GM18951 (cell line): ENCODE measurements at regions not wholly inside any gene's neighbourhood (a gene's known extent, or its start where the extent isn't known, plus 50 kb on each side); places are given as distances from the start of the nearest gene placed in this dataset.
"Not testable (repeated sequence)": the region's sequence is repeated elsewhere in the genome, so short reads cannot be mapped to it uniquely, and the experiment has no call there.

Experiments used
- POLR2A ChIP-seq: IDR thresholded peaks from 4 replicates; pipeline ENCODE4 v1.6.1; 2011; ENCODE audit warnings: mild to moderate bottlenecking; ENCODE audit not compliant: insufficient read length, insufficient read depth; ENCODE audit errors: extremely low read depth
- in situ Hi-C: fragments of 300-500 bp; cut with MboI; formaldehyde crosslinking; loops from one replicate; pipeline ENCODE4 v1.12.0; 2022; ENCODE audit warnings: low sequenced_read_pairs, mixed read lengths, inconsistent platforms; ENCODE audit not compliant: unreplicated experiment

DNA sequence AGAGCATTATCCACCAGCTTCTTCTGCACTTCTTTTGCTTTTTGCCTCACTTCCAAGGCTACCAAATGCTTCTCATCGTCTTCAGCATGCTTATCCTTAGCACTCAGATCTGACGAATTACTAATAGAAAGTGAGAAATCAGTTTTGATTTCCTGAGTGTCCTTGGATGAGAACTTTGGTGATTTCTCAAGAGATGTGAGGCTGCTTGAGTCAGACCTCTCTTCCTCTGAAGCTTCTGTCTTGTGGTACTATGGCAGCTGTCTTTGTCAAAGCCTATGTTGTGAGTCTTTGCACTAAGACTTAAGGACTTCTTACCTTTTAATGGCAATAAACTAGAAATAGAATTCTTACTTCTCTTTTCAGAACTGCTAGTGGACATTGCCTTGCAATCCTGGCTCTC, 169.9 kb downstream of the CPE start:
- no peak for TF ChIP-seq POLR2A
- in situ Hi-C loops, result loop anchor here (25.0 kb wide), 1 partner anchor 539 kb away; no protein-coding TSS in a partner anchor

DNA sequence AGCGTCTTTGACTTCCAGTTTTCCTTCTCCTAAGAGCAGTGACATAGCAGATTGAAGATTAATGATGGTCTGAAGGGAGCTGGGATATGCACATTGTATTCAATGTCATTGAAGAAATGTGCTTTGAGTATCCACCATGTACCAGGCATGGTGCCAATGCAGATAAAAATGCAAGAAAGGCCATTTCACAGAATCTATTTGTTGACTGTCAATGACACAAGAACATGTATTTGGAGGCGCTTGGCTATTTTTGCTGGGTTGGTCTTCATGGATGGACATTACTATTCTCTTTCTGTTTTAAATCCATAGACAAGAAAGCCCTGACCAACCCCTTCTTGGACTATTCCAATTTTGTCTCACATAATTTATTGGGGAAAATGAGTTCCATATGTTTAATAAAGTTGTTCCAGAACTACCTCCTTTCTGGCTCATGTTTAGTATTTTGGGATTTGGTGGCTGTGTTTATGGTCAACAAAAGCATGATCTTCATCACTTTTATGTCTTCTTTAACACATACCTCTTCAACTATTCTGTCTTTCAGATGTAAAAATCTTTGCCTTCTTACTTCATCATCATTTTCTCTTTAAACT, 174.5 kb downstream of the CPE start:
- in situ Hi-C loops, result no loop called here
- TF ChIP-seq POLR2A, result no peak

DNA sequence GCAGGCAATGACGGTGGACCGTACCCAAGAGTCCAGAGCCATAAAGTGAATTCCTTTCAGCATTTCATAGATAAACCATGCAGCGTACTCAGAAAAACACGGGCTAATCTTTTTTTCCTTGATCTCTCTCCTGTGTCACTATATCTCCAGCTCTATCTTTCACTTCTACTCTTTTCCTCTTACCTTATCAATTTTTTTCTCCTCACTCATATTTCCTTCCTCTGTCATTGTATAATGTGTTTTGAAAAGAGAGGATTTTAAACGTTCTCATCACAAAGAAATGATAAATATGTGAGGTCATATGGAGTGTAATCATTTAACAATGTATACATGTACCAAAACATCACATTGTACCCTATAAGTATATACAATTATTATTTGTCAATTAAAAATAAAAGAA, 176.5 kb downstream of the CPE start:
- in situ Hi-C loops, result no loop called here
- TF ChIP-seq POLR2A, result no peak

GRCh38 chr4:165556383-165556782, 177.6 kb downstream of the CPE start:
- no peak for TF ChIP-seq POLR2A
- in situ Hi-C loops, result no loop called here

DNA sequence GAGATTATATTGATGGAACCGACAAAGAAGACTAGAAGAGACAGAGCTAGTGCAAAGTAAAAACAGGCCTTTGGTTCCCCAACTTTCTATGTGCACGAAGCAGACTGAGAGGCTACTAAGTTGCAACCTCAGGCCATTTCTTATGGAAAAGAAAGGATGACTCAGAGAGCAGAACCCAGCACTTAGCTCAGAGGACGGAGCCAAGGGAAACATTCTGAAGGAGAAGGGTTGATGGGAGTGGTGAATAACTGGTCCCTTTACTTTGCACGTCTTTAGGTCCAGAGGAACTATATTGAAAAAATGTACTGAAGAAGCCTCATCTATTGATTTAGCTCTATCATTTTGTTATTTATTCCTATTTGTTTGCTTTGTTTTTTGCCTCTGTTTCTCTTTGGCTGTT, 182.1 kb downstream of the CPE start:
- in situ Hi-C loops, result no loop called here
- TF ChIP-seq POLR2A, result no peak

- no peak for TF ChIP-seq POLR2A
- in situ Hi-C loops, result no loop called here
These were observed 185.0 kb downstream of the CPE start for GRCh38 chr4:165563851-165564250.

DNA sequence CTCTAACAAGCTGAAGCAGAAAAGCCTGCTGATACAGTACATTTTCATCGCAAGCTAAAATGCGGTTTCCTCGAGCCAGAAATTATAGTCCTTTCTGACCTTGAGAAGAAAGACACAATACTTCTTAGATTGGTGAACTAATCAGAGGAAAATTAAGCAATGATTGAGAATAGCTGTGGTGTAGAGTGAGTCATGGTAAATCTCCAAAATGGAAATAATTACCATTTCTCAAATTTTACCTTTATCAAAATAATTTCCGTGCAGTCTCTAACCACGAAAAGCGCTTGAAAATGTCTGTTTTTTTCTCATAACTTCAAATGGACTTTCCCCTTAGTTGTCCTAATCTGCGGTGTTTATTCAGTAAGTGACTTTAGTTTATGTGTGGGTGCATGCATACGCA, 190.2 kb downstream of the CPE start:
- in situ Hi-C loops, result no loop called here
- no peak for TF ChIP-seq POLR2A

DNA sequence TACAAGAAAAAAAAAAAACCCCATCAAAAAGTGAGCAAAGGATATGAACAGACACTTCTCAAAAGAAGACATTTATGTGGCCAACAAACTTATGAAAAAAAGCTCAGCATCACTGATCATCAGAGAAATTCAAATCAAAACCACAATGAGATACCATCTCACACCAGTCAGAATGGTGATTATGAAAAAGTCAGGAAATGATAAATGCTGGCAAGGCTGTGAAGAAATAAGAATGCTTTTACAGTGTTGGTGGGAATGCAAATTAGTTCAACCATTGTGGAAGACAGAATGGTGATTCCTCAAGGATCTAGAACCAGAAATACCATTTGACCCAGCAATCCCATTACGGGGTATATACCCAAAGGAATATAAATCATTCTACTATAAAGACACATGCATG, 192.7 kb downstream of the CPE start:
- in situ Hi-C loops, result not testable (repeated sequence)

- in situ Hi-C loops, result no loop called here
- TF ChIP-seq POLR2A, result no peak
These were observed 201.6 kb downstream of the CPE start for GRCh38 chr4:165580351-165580905.

DNA sequence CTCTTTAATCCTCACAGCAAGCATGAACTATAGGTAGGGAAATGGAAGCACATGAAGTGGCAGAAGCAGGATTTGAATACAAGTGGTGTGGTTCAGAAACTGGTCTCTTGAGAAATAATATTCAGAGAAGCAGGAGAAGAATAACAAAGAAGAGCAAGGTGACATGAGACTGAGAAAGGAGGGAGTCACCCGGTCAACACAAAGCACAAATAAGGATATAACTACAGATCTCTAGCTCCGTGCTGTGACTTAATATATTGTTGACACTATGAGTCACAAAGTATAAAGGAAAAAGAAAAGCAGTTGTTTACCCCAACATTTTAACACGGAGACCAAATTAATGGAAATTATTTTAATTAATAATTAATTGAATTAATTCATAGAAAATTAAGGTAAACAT, 204.5 kb downstream of the CPE start:
- no peak for TF ChIP-seq POLR2A
- in situ Hi-C loops, result no loop called here

DNA sequence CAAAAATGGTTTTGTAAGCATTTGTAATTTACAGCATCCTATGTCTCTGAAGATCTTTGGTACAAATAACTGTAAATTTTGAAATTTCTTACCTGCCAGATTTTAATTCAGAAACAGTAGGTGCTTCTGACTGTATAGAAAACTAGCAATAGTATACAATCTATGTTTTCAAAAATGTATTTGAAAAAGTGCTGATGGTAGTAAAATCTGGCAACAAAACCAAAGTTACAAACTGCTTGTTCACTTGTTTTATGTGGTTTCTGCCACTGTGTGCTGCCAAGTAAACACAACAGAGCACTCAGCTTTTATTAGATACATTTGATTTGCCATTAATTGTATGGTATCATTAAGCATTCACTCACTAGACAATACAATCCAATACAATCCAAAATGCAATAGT, 206.1 kb downstream of the CPE start:
- in situ Hi-C loops, result no loop called here
- no peak for TF ChIP-seq POLR2A

DNA sequence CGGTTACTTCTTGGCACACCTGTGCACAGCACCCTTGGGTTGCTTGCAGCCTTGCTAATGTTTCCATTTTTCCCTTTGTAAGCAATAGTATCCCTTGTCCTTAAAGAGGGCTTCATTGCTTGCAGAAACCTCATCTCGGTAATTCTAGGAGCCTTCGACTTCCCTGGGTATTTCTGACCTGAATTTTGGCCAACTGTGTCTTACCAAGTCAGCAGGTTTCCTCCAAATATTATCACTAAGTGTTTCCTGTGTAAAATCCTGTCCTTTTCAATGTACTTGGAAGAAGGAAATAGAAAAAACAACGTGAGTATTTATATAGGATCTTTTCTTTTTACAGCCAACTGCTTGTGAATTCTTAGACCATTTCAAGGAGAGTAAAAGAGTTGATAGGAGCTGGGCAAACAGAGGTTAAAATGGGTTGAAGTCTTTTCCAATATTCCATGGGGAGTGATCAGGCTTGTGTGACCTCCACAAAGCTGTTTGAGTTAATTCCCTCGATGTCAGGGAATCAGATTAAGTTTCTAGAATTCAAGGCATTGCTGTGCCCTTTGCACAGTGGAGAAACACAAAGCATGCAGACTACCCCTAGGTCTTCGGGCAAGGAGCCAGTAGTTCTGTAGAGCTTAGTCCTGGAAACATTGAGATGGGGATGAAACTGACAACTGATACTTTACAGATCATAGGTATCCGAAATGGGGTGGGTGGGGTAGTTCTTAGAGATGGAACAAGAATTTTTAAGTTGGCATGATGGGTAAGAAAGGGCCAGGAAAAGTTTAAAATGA, 209.9 kb downstream of the CPE start:
- in situ Hi-C loops, result no loop called here
- no peak for TF ChIP-seq POLR2A

DNA sequence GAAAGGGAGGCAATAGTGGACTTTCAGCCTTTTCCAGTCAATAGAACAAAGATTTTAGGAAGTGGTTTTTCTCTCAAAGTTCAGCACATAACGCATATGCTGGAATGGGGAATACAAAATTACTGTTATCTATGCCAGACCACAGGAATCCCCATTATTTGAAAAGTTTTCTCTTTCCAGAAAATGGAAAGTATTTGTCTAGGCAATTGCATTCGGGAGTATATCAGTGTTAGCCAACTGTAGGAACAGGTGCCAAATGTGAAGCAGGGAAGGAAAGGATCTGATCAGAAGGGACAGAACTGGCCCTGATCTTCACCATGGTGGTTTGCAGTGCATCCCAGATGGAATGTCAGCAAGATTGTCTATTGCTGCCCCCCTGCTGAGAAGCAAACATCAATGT, 213.6 kb downstream of the CPE start:
- in situ Hi-C loops, result no loop called here
- TF ChIP-seq POLR2A, result no peak
